HT1080 (cell line): ENCODE measurements at regions not wholly inside any gene's neighbourhood (a gene's known extent, or its start where the extent isn't known, plus 50 kb on each side); places are given as distances from the start of the nearest gene placed in this dataset.

Source experiments
- DNase-seq: peaks from one replicate; pipeline ENCODE4 v3.0.0-alpha.2; 2015; ENCODE audit warnings: low read depth

DNA sequence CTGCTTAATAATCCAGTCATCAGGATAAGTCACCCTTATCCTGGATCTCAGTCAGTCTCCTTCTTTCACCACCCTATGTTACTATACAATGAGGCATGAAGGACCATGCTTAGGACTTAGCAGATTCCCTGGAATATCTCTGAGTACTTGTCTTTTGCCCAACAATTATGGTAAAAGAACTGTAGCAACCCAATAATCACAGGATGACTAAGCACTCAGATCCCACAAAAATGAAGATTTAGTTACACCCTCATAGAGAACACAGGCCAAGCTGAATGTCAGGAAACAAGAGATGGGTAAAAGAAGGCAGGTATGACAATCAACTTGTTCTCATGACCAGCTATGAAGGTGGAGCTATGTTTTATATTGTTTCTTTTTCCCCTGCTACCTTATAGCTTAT is 91.4 kb downstream of the EDN1 start:
- peak; percentile 15 for DNase-seq

DNA sequence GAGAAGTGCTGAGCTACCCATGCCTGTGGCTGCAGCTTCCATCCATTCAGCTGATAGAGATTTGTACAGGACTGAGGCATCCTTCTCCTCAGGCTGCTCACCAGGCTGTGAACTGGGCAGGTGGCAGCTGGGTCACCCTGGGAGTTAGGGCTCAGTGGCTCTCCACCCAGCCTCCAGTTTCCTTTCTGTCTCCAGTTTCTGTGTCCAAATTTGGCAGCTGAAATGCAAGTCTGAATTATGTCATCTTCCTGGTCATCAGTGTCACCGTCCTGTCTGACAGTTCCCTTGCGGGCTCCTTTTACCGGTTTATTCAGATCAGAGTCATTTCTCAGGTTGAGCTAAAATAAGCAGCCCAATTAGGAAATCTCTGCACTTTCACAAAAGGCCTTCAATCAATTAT is 93.3 kb downstream of the EDN1 start:
- DNase-seq = no peak

DNA sequence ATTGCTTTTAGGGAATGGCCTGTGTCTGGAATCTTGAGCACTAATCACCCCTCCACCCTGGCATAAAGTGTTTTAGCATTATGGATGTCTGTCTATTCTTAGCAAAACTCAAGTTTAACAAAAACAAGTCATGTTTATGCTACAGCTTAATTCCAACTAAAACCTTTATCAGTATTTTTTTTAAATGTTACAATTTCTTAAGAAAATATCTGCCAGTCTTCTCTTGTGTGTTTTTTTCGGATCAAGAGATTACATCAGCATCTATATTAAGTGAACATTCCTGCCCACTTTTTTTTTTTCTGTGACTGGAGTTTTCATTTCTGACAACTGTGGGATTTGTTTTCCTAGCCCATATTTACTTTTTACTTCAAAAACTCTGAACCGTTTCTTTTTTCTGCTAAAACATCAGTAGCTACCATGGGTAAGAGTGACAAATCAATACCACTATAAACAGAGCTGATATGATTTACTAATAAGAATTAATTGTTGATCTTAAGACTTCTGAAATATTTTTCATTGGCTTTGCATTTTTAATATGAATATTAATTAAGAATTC is 94.3 kb downstream of the EDN1 start:
- no peak for DNase-seq

DNA sequence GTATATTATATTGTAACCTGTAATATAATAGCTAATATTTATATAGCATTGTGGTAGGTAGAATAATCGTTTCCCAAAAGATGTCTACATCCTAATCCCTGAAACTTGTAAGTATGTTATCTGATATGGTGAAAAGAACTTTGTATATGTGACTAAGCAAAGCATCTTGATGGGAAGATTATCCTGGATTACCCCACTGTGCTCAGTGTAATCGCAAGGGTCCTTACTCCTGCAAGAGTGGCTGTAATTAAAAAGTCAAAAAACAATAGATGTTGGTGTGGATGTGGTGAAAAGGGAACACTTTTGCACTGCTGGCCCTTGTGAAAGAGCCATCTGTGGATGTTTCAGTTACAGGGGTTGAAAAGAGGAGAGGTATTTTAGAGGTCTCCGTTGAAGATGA is 95.2 kb downstream of the EDN1 start:
- no peak for DNase-seq

DNA sequence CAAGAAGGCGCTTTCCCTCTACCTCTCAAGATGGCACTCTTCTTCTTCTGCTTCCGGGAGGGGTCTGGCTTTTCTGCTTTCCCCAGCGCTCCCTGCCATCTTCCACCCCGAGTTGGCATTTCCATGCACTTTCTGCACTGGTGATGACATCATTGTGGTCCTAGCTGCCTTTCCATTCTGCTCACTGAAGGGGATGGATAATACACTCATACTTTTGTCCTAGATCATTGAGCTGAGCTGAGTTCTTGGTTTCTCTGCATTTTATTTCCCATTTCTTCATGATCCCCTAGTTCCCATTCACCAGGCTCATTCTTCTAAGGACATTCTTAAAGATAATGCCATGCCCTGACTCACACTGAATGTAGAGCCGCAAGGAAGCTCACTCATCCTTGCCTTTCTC is 96.7 kb downstream of the EDN1 start:
- no peak for DNase-seq

DNA sequence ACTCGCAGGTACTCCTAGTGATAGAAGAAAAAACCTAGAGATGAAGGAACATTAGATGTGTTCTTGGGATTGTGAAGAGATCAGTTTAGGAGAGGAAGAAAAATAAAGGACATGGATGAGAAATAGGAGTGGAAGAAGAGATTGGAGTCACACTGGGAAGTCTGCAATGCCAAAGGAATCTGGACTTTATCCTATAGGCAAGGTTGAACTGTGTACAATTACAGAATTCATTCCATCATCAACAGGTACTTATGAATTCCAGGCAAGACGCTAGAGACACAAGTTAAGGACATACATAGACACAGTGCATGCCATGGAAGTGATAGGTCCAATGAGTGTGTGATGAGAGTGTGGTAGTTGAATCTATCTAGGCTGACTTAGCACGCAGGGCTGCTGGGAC is 101.3 kb downstream of the EDN1 start:
- no peak for DNase-seq

DNA sequence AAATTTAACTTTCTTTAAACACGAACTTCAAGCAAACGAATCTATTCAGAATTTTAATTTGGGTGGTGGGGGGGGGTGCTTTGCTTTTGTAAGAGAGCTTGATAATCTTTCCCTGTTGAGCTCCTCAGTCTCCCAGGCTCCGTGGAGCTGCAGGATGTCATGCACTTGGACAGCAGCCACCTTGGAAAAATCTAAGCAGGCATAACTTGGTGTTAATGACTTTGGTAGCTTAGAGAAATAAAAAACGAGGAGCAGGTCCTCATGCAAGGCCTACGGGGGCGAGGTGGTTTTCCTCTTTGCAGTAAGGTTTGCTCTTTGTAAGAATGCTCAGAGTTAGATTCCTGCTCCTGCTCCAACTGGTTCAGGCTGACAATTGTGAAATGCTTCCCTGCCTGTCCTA is 102.3 kb downstream of the EDN1 start:
- no peak for DNase-seq

DNA sequence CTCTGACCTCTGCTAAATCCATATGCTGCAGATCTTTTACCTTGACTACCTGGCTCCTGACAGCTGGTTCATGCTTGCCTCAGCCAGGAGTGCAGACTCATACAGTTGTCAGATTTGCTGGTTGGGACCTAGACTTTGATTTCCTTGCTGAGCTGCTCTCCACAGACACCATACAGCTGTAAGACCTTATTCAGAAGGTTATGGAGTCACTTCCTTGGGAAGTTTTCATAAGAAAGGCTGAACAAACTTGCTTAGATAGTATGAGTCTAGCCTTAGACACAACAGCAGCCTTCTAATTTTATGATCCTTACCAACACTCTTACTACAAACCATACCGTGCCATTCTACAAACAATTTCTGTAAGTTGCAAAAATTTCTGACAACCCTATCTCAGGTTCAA is 102.9 kb downstream of the EDN1 start:
- DNase-seq = no peak

DNA sequence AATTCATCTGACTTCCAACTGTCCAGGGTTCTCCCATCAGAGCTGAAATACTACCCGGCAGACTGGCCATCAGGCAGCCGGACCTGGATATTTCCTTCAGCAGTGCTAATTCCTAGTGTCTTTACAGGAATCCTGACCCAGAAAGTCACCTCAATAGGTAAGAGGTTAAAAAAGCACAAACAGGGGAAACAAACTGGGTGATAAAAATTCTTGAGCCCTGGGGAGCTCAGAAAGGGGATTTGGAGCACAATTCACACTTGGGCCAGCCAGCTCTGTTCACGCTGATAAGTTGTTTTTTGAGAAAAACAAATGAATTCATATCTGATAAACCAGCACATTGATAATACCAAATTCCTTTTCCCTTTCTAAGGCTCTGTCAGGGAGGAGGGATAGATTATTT is 104.0 kb downstream of the EDN1 start:
- no peak for DNase-seq

DNA sequence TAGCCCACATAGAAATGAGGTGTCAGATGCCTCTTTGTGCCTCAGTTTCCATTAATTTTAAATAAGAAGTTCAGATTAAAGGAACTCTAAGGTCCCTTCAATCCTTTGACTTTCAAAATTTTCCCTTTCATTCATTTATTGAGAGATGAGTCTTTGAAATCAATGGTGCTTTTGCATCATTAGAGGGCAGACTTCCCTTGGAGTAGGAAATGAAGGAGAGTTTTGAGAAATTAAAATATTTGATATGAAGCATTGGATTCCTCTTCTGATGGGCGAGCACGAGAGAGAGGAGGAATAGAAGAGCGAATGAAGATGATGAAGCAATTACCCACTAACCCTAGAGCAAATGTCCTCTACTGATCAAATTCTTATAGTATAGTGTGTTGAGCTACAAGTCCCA is 105.7 kb downstream of the EDN1 start:
- no peak for DNase-seq

DNA sequence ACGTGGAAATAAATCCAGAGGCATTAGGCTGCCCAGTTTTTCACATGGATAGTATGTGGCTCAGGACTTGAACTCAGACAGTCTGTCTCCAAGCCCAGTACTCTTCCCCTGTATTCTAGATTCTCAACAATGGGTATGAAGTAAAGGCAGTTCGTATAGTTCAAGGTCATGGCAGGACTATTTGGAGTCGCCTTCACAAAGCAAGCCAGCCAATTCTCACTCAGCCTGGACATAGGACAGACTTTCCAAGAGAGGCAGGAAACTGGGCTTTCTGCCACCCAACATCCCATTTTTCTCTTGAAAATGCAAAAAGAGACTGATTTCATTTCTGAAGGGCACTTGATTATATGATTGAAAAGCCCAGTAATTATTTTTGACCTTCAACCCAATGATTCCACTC is 111.0 kb downstream of the EDN1 start:
- no peak for DNase-seq

DNA sequence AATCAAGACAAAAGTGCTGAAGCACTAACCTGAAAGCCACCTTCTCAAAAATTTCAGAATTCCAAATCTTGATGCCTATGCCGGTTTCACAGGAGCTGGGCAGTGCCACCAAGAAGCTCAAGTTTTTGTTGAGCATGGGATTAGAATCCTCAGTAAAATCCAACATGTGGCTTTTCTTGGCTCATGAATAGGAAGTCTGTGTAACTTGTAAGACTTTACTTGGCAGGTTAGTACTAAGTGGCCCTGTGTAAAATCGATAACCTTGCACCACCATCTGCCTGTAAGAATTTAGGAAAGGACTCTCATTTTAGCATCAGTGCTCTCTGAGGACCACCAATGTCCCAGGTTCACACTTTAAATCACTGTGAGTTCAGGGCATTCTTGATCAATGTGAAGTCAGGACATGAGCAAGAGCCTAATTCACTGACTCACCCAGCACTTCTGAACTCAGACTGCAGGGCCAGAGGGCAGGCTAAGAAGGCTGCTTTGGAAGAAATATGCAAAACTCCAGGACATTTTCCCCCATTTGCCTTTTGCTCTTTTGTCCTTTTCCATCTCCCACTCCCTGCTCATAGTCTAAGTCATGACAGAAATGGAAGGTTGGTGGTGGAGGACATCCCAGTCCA is 113.2 kb downstream of the EDN1 start:
- peak; percentile 70 for DNase-seq

DNA sequence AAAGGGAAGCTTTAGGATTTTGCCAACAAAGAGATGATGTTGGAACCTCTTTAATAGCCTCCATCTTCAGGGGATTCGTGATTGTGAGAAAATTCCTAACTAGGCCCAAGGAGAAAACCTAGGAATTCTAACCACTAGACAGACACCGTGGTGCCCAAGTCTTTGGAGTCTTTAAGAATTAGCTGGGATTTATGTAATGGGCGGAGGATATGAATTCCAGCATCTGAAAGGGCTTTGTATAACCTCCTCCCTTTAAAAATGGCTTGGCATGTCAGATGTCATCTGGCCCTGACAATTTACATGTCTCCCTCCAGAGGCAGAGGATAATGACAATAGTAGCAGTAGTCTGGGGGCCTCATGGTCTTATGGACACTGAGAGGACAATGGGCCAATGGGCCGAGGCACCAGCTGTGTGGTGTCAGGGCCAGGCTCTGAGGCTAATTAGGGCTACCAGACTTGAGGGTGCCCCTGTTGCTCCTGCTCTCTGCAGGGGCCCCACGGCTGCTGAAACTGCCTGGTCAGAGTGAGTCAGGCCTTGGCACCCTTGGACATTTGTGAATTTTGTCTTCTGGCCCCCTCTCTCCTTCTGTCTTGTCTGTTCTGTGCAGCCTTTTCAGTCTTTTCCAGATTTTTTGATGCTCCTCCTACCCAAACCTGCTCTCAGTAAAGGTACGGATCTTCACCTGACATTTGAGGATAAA is 113.9 kb downstream of the EDN1 start:
- no peak for DNase-seq

DNA sequence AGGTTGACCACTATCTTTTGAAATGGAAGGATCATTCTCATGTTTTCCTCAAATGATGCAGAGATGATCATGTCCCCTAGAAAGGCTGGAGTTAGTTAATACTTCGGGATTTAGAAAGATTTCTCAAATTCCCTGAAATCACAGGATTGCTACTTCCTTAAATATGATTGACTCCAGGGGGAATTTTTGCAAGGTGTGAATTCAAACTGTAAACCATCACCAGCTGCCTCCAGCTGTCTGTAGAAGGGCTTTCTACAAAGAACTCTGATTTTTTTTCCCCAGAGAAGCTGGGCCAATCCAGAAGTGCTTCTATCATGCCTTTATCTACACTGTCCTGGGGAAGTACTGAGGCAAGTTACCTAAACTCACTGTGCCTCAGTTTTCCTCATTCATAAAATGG is 114.5 kb downstream of the EDN1 start:
- DNase-seq = no peak

DNA sequence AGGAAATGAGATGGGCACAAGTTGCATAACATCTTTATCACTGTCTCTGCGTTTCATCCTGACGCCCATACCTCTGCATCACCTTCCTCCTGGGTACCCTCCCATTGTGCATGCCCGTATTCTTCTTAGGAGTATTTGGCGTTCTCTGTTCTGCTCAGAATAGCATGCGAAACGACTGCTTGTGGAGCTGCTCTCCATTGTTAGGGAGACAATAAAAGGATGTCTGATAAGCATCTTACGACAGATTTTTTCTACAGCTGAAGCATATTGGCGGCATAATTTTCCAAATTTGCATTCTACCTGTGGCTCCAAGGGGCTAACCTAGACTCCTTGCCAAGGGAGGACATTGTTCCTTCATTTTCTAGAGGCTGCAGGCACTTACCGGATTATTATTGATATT is 118.6 kb downstream of the EDN1 start:
- no peak for DNase-seq

DNA sequence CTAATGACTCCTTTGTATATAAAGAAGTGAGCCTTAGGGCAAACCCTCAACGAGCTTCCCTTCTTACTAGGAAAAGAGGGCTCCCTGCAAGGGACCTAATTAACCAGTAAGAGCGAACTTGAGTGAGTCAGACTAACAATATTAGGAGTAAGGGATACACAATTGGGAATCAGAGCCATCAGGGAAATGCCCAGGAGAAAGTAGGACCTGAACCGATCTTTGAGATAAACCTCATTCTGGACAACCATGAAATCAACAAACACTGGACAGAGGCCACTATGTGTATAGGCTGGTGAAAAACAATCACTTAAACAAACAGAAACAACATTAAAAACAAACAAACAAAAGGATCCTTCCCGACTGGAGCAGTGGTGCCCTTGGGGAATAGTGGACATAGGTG is 120.8 kb downstream of the EDN1 start:
- DNase-seq = no peak

DNA sequence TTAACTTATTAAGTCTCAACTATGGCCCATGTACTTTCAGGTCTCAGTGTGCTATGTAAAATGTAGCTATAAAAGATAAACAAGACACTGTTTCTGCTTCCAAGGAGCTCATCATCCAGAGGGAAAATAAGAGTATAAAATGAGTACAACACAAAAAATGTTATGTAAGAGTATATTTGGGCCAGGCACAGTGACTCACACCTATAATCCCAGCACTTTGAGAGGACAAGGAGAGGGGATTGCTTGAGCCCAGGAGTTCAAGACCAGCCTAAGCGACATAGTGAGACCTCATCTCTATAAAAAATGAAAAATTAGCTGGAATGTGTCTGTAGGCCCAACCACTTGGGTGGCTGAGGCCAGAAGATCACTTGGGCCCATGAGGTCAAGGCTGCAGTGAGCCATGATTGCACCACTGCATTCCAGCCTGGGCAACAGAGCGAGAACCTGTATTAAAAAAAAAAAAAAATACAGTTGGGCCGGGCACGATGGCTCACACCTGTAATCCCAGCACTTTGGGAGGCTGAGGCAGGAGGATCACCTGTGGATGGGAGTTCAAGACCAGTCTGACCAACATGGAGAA is 124.0 kb downstream of the EDN1 start:
- DNase-seq = no peak

DNA sequence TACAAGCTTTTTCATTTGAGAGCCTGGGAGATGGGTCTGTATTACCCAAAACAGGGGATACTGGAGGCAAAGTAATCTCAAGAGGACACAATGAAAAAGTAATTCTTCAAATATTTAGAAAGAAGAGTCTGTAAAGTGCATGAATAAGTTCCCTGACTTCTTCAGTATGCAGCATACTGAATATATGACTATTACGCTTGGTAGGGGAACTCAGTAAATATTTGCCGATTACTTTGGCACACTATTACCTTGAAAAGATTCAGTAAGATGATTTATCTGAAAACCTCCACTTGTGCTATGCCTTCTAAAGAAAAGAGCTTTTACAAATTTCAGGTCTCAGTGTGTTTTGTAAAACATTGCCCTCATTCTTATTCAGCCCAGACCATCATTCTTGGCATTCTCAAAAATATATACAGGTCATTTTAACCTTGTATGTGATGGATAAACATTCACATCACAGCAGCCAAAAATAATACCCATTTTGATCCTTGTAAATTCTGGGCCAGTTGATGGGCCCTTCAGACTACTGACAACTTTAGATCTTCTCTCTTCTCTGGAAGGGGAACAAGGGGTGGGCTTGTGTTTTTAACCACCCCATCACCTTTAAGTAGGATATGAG is 125.9 kb downstream of the EDN1 start:
- no peak for DNase-seq

DNA sequence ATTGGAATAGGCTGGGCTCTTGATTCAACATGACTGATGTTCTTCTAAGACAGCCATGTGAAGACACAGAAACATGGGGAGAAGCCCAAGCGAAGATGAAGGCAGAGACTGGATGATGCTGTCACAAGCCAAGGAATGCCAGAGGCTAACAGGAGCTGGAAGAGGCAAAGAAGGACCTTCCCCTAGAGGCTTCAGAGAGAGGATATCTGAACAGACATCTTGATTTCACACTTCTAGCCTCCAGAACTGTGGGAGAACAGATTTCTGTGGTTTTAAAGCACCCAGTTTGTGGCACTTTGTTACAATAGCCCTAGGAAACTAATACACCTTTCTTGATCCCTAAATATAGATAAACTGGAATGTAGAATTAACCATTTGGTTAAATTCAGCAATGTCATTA is 127.0 kb downstream of the EDN1 start:
- no peak for DNase-seq

DNA sequence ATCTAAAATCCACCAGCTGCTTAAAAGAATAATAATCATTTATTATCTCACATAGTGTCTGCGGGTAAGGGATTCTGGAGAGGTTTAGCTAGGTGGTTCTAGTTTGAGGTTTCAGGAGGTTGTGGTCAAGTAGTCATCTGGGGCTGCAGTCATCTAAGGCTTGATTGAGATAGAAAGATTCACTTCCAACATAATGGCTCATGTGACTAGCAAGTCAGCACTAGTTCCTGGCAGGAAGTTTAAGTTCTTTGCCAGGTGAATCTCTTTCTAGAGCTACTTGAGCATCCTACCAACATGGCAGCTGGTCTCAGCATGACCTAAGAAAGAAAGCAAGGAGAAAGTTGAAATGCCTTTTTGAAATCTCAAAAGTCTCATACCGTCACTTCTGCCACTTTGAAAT is 128.8 kb downstream of the EDN1 start:
- no peak for DNase-seq

DNA sequence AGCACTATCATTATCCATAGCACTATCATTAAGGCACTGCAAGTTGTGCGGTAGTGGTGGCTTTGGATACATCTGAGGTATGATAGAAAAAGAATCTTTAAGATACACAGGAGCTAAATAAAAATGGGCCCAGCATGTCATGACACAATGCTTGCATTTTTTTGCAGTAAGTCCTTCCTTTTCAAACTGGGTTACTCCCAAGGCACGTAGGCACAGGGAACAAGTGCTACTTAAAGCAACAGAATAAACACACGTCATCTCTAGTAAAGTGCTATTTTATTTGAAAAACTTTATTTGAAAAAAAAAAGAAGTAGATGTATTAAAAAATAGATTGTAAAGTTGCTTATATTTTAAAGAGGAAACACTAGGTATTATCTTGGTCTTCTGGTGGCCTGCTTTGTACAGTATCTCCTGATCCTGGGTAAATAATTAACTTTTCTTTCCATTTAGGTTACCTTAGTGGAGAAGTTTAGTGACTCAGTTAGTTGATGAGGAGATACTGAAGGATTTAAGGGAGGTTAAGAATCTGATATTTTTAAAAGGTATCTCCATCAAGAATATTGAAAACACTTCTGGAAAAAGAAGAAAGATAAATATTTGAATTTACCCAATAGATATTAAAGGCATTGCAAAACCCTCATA is 129.6 kb downstream of the EDN1 start:
- DNase-seq = no peak

DNA sequence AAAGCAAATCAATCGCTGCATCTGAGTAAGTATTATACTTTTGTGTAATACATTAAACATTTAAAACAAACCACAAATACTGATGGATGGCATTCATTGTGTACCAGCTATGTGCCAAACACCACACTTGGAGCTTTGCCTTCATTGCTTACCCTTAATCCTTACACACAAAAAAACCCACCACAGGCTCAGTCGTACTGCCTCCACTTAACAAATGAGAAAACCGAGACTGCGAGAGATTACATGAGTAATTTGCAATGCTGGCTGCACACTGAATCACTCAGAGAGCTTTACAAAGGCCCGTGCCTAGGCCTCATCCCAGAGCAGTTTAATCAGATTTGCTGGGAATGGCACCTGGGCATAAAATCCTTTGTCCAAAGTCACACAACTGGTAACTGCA is 130.5 kb downstream of the EDN1 start:
- DNase-seq = peak; percentile 27
